Muscle layer of duodenum (tissue), 2 donors: ENCODE measurements at regions not wholly inside any gene's neighbourhood (a gene's known extent, or its start where the extent isn't known, plus 50 kb on each side); places are given as distances from the start of the nearest gene placed in this dataset.

Experiments used
- H3K27ac ChIP-seq: one replicate; pipeline ENCODE4 v1.7.0; 2013; ENCODE audit warnings: mild to moderate bottlenecking, low read length
- H3K27me3 ChIP-seq: one replicate; pipeline ENCODE4 v1.7.0; 2013; ENCODE audit warnings: low read depth, mild to moderate bottlenecking, control low read depth, low read length
- H3K36me3 ChIP-seq, 2 donors: one replicate each; pipeline ENCODE4 v1.7.0; 2013; ENCODE audit warnings: low read length in 2 of 2, control low read depth in 1 of 2, mild to moderate bottlenecking in 1 of 2; ENCODE audit not compliant: insufficient read depth in 2 of 2, control insufficient read depth in 1 of 2
- H3K4me1 ChIP-seq, 2 donors: one replicate each; pipeline ENCODE4 v1.7.0; 2013; ENCODE audit warnings: low read length in 2 of 2, mild to moderate bottlenecking in 2 of 2, control low read depth in 1 of 2, moderate library complexity in 1 of 2; ENCODE audit not compliant: insufficient read depth in 2 of 2, control insufficient read depth in 1 of 2
- H3K4me3 ChIP-seq, 2 donors: one replicate each; pipeline ENCODE4 v1.7.0; 2013; ENCODE audit warnings: low read length in 2 of 2, low read depth in 1 of 2, mild to moderate bottlenecking in 1 of 2
- H3K9me3 ChIP-seq, 2 donors: one replicate each; pipeline ENCODE4 v1.7.0; 2013; ENCODE audit warnings: low read length in 2 of 2, control low read depth in 1 of 2, mild to moderate bottlenecking in 1 of 2; ENCODE audit not compliant: control insufficient read depth in 1 of 2
- donor health status: healthy.

DNA sequence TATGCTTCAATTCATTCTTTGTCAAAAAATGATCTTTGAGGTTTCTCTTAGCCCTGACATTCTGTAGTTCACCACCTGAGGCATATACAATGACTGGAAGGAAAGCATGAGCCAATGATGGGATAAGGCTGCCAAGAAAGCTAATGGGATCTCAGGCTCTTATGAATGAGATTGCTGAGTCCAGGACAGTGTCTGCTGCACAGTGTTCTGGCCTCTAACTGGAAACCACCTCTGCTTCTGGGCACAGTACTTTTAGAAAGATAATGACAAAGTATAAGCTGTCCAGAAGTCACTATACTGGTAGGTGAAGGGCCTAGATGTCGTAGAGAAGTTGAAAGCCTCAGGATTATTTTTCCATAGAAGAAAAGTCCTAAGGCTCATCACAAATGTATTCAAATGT lies 69.1 kb upstream of the PAPPA start:
- H3K9me3 ChIP-seq = no peaks in the 10 kb centered on the region
- H3K27me3 ChIP-seq = no peaks in the 10 kb centered on the region
- H3K27ac ChIP-seq = no peak overlapping the region
- no peaks in the 10 kb centered on the region for H3K36me3 ChIP-seq
- H3K4me1 ChIP-seq = no peaks in the 10 kb centered on the region
- no peak overlapping the region for H3K4me3 ChIP-seq

DNA sequence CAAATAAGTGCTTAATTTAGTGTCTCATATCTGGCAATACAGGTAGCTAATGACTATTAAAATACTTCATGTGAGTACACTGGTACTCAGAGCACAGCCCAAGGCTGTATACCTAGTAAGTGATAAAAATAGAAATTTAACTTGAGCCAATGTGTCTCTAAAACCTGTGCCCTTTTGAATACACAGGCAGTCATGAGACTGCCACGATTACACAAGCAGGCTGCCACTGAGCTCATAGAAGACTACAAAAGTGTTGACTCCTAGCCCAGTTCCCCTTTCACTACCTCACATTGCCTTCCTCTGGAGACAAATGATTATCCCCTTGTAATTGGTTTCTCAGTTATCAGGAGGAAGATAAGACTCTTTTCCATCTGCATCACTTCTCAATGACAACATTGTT lies 66.3 kb upstream of the PAPPA start:
- Histone ChIP-seq H3K36me3 (no peaks in the 10 kb centered on the region), H3K27ac (no peak overlapping the region), H3K4me3 (no peak overlapping the region)

DNA sequence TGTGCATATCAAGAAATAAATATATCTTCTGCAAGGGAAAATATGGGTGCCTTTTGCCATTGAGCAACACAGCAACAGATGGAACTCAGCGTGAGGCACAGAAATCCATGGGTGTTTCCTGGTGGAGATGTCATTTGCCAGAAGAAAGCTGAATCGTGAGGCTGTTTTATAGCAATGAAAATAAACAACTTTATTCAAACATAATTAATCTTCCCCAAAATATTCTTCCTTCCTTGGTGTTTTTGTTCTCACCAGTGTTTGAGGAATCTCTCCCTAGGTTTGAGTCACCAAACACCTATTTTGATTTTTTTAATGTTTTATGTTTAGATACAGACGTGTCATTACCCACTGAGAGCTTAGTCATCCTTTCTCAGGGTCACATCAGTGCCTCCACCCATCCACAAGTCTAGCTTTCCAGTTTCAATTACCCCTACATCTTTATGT lies 65.8 kb upstream of the PAPPA start:
- H3K9me3 ChIP-seq = no peaks in the 10 kb centered on the region
- no peak overlapping the region for H3K4me3 ChIP-seq
- H3K27ac ChIP-seq = no peak overlapping the region
- H3K27me3 ChIP-seq = no peaks in the 10 kb centered on the region
- H3K36me3 ChIP-seq = no peaks in the 10 kb centered on the region
- H3K4me1 ChIP-seq = no peaks in the 10 kb centered on the region

More for the DNA sequence above, 66.3 kb upstream of the PAPPA start:
- no peaks in the 10 kb centered on the region for H3K27me3 ChIP-seq
- H3K9me3 ChIP-seq = no peaks in the 10 kb centered on the region
- H3K4me1 ChIP-seq = no peaks in the 10 kb centered on the region

DNA sequence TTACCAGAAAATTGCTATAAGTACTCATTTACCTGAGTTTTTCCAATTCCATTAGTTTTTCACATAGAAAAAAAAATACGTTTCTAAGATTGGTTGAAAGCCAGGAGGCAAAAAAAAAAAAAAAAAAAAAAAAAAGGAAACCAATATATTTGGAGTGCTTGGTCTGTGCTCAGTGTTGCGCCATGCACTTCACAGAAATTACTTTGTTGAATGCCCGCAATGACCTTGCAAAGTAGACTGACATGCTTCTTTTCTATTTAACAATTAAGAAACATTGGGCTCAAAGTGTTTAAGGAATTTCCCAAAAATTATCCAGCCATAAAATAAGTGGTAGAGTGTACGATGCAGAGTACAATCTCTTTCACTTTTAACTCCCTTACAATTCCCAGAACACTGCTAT lies 65.2 kb upstream of the PAPPA start:
- H3K27ac ChIP-seq = no peak overlapping the region
- no peak overlapping the region for H3K4me3 ChIP-seq
- no peaks in the 10 kb centered on the region for H3K4me1 ChIP-seq
- H3K36me3 ChIP-seq = no peaks in the 10 kb centered on the region
- H3K9me3 ChIP-seq = no peaks in the 10 kb centered on the region
- H3K27me3 ChIP-seq = no peaks in the 10 kb centered on the region

DNA sequence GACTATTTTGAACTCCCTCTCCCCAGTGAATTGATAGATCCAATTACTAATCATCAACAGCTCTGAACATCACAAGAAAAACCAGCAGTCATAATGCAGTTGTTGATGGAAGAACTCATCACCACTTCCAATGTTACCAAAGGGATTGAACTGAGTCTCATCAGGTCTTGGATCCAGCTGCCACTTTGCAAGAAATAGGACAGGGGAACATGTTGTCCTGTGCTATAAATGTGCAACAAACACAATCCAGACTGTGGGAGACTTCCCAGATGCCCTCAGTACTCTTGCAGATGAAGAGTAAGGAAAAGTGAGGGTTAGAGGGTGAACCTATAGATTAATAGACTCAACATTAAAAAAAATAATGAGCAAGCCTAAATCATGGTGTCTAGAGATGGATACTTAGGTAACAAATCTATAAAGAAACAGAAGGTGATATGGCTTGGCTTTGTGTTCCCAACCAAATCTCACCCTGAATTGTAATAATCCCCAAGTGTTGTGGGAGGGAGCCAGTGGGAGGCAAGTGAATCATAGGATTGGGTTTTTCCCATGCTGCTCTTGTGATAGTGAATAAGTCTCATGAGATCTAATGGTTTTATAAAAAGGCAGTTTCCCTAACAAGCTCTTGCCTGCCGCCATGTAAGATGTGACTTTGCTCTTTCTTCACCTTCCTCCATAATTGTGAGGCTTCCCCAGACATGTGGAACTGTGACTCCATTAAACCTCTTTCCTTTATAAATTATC lies 63.4 kb upstream of the PAPPA start:
- Histone ChIP-seq H3K27ac (no peak overlapping the region), H3K27me3 (no peaks in the 10 kb centered on the region), H3K9me3 (no peaks in the 10 kb centered on the region), H3K4me1 (no peaks in the 10 kb centered on the region), H3K4me3 (no peak overlapping the region), H3K36me3 (no peaks in the 10 kb centered on the region)

DNA sequence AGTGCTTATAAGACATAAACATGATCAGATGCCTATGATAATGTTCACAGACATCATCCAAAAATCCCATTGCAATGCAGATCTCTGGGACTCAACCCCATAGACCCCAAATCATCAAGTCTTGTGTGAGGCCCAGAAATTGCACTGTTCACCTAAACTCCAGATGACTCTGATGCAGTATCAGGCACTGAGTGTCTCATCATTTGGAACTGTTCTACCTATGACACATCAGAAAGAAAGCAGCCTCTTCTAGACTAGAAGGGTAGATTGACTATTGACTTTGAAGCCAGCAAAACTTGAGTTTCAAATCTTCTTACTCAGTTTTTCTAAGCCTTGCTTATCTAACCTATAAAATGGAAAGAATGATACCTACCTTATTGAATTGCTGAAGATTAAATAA lies 58.7 kb upstream of the PAPPA start:
- H3K9me3 ChIP-seq = no peaks in the 10 kb centered on the region
- H3K4me1 ChIP-seq = no peaks in the 10 kb centered on the region
- no peaks in the 10 kb centered on the region for H3K36me3 ChIP-seq
- no peak overlapping the region for H3K4me3 ChIP-seq
- H3K27me3 ChIP-seq = no peaks in the 10 kb centered on the region
- no peak overlapping the region for H3K27ac ChIP-seq

DNA sequence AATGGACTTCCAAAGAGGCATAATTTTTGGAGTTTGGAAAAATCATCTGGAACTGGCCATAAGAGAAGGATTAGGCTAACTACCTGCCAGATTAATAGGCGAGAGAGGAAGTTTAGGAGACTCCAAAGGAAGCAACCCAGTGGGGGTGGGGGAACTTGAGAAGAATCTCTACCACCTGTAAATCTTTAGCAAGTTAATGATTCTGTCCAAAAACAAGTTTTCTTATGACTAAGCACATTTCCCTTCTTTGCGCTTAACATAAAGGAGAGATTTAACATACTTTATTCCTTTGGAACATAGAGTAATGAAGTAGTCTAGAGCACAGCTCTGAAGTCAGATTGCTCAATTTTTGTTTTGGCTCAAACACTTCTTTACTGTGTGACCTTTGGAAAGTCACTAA lies 58.2 kb upstream of the PAPPA start:
- H3K27ac ChIP-seq = no peak overlapping the region
- H3K4me3 ChIP-seq = no peak overlapping the region
- H3K4me1 ChIP-seq = no peaks in the 10 kb centered on the region
- no peaks in the 10 kb centered on the region for H3K9me3 ChIP-seq
- no peaks in the 10 kb centered on the region for H3K36me3 ChIP-seq
- no peaks in the 10 kb centered on the region for H3K27me3 ChIP-seq

DNA sequence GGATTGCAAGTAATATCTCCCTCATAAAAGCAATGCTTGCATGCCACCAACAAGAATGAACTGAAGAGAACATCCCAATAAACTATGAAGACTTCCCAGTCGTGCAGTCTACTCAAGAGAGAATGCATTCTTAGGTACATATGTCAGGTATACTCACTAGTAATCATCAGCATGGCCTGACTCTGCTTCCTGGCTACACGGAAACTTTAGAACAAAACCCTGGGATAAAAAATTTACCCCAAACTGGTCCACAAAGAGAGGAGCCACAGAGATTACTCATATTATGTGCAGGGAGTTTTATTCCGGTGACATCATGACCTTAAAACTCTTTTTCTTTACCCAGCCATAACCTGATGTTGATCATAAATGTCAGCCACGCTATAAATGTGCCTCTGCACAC lies 57.5 kb upstream of the PAPPA start:
- H3K9me3 ChIP-seq = no peaks in the 10 kb centered on the region
- no peaks in the 10 kb centered on the region for H3K36me3 ChIP-seq
- H3K4me1 ChIP-seq = no peaks in the 10 kb centered on the region
- no peak overlapping the region for H3K4me3 ChIP-seq
- no peaks in the 10 kb centered on the region for H3K27me3 ChIP-seq
- H3K27ac ChIP-seq = no peak overlapping the region

DNA sequence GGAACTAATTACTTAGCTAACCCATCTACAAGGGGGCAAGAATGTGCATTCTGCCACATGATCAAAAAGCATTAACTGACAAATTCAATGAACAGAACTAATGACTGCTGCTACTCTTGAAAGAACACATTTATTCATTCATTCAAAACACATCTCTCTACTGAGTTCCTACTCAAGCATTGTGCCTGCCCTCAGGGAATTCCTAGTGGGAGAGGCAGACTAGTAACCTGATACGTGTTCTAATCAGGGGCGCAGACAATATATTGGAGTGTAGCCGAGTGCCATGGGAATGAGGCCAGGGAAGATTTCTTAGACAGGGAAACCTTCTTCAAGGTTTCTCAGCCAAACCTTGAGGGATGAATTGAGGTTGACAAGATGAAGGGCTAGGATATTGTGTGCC lies 56.7 kb upstream of the PAPPA start:
- Histone ChIP-seq H3K36me3 (no peaks in the 10 kb centered on the region), H3K9me3 (no peaks in the 10 kb centered on the region), H3K27me3 (no peaks in the 10 kb centered on the region), H3K4me1 (no peaks in the 10 kb centered on the region), H3K27ac (no peak overlapping the region), H3K4me3 (no peak overlapping the region)

DNA sequence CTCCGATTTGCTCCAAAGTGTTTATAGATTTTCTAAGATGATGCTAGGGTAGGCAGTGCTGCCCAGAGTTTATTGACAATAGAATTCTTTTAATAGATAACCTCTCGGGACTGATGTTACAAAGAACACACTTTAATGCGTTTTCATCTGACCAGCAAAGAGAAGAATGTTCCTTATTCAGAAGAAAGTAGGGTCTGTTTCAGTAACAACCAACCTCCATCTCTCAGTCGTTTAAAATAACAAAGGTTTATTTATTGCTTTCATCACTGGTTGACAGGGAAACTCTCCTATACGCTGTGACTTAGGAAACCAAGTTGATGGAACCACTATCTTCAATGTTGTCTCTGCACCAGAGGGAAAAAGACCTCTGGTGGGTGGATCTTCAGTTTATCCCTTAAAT lies 55.1 kb upstream of the PAPPA start:
- Histone ChIP-seq H3K27me3 (no peaks in the 10 kb centered on the region), H3K4me3 (no peak overlapping the region), H3K9me3 (no peaks in the 10 kb centered on the region), H3K27ac (no peak overlapping the region), H3K4me1 (no peaks in the 10 kb centered on the region), H3K36me3 (no peaks in the 10 kb centered on the region)

DNA sequence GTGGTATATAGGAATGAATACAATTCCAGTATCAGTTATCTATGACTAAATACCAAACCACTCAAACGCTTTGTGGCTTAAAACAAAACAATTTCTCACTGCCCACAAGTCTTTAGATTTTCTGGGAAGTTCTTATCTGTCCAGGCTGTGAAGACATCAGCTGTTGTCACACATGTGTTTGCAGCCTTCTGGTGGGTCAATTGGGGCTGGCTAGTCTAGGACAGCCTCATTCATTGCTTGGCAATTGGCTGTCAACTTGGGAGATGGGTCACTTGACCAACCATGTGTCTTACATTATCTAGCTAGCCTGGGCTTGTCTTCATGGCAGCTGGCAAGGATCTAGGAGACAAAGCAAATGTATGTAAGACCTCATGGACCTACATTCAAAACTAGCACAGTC lies 53.8 kb upstream of the PAPPA start:
- no peaks in the 10 kb centered on the region for H3K36me3 ChIP-seq
- no peak overlapping the region for H3K27ac ChIP-seq
- no peaks in the 10 kb centered on the region for H3K4me1 ChIP-seq
- no peaks in the 10 kb centered on the region for H3K27me3 ChIP-seq
- H3K9me3 ChIP-seq = no peaks in the 10 kb centered on the region
- no peak overlapping the region for H3K4me3 ChIP-seq

DNA sequence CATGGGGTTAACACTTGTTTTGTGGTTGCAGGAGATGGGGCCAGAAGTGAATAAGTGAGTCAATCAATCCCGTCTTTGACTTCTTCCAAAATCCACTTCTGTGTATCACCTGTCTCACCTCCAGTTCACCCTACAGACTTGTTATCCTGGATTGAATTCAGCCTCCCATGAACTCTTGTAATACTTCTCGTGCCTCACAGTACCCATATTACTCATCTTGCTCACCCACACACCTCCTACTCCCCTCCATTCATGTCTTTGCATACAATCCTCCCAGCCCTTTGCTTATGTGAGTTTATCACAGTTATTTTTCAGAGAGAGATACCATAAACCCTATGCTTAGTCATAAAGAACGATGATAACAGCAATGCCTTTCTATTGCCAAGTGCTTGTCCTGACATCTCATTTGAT lies 52.9 kb upstream of the PAPPA start:
- no peaks in the 10 kb centered on the region for H3K27me3 ChIP-seq
- no peaks in the 10 kb centered on the region for H3K9me3 ChIP-seq
- no peak overlapping the region for H3K4me3 ChIP-seq
- H3K4me1 ChIP-seq = no peaks in the 10 kb centered on the region
- H3K27ac ChIP-seq = no peak overlapping the region
- no peaks in the 10 kb centered on the region for H3K36me3 ChIP-seq
